ENCODE measurements at regions not wholly inside any gene's neighbourhood (a gene's known extent, or its start where the extent isn't known, plus 50 kb on each side); places are given as distances from the start of the nearest gene placed in this dataset.

GRCh38 chr1:201710632-201711597 lies 118.0 kb upstream of the IPO9 start:
- no peak for DNase-seq

DNA sequence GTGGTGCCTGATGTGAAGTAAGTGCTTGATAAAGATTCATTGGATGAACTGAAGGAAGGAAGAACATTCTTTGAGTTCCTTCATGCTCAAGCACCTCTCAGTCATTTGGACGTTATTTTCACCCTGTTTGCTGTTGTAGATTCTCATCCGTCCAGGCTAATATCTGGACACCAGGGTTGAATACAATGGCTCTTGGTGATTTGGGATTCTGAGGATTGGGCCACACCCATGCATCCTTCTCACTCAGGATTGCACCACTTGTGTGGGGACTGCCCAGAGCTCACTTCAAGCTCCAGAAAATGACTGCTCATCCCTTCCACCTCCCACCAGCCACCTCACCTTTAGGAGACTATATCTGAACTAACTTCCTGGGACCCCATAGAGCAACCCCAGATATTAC lies 117.1 kb upstream of the IPO9 start:
- no peak for DNase-seq

- DNase-seq, result no peak
Observed at GRCh38 chr1:201712387-201713085, 116.4 kb upstream of the IPO9 start.

GRCh38 chr1:201713086-201713810 lies 115.7 kb upstream of the IPO9 start:
- peak; percentile 98 for DNase-seq

- DNase-seq, result peak; percentile 99
Observed at GRCh38 chr1:201714542-201715329, 114.2 kb upstream of the IPO9 start.

DNA sequence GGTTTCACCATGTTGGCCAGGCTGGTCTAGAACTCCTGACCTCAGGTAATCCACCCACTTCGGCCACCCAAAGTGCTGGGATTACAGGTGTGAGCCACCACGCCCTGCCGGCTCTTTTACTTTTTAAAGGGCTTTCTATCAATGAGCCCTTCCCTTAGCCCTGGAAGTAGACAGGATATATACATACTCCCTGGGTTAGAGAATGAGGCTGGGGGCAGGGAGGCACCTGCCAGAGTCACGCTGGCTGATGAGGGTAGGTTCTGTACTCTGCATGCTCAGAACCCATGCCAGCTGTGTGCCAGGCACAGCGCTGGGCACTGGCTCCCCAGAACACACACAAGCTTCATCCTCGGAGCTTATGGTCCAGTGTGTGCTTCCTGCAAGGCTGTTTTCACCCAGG lies 113.6 kb upstream of the IPO9 start:
- DNase-seq, result no peak

DNA sequence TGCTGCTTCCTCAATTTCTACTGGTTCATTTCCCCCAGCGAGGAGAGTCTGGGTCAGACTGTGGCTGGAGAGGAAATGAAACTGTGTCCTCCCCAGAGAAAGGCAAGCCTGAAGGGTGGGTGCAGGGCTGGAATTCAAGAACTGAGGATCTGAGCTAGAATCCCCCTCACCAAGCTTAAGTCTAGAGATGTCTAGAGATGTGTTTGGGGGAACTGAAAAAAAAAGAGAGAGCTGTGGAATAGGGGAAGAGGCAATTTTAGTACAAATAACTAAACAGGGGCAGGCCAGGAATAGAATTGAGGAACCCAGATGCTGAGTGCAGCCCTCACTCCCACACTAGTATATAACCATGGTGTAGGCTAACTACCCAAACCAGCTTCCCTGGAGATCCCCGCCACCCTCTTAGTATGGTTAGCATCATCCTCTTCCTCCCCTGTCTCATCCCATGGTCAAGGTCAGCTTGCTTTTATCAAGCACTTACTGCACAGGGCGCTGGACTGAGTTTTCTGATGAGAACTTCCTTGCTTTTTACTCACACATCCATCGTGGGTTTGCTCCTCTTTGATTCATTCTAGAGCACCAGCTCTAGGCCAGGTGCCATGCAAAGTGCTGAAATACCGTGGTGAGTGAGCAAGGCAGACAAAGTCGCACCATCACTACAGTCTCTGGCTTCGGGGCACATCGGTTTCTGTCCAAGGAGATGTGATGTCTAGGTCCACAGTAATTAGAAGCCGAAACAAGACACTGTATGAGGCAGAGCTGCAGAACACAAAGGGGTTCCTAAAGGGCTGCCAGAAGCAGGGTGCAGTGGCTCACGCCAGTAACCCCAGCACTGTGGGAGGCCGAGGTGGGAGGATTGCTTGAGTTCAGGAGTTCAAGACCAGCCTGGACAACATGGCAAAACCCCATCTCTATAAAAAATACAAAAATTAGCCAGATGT lies 112.9 kb upstream of the IPO9 start:
- no peak for DNase-seq

DNA sequence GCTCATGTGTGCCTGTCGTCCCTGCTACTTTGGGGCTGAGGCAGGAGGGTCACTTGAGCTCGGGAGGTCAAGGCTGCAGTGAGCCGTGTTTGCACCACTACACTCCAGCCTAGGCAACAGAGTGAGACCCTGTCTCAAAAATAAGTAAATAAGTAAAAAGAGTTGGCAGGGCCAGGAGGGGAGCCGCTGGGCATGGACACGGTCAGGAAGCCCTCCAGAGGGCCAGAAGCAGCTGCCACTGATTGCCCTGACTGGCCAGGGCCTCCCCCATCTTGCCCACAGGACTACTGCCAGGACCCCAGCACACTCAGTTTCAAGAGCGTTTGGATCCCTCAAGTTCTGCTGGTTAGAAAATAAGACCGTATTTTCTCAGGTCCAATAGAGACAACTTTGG lies 112.2 kb upstream of the IPO9 start:
- DNase-seq, result no peak

- no peak for DNase-seq
Observed at GRCh38 chr1:201717286-201717685, 111.7 kb upstream of the IPO9 start.

DNA sequence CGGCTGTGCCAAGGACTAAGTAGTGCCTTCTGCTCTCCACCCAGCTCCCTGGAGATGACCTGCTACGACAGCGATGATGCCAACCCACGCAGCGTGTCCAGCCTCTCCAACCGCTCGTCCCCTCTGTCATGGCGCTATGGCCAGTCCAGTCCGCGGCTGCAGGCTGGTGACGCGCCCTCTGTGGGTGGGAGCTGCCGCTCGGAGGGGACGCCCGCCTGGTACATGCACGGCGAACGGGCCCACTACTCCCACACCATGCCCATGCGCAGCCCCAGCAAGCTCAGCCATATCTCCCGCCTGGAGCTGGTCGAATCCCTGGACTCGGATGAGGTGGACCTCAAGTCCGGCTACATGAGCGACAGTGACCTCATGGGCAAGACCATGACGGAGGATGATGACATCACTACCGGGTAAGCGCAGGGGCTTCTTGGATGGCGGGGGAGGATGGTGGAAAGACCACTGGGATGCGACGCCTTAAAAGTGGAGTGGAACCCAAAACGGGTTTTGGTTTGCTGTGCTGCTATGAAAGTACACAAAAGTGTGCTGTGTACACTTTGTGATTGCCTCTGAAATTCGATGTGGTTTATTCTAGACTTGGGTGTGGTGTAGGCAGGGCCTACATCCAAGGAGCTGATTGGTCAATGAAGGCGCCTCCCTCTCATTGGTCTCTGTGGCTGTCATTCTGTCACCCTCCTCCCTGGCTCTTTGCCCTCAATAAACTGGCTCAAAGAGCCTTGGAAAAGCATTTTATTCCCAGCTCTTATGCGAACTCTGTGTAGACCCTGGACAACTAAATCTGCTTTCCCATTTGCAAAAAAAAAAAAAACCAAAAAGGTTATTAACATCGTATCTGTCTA lies 110.4 kb upstream of the IPO9 start:
- no peak for DNase-seq

DNA sequence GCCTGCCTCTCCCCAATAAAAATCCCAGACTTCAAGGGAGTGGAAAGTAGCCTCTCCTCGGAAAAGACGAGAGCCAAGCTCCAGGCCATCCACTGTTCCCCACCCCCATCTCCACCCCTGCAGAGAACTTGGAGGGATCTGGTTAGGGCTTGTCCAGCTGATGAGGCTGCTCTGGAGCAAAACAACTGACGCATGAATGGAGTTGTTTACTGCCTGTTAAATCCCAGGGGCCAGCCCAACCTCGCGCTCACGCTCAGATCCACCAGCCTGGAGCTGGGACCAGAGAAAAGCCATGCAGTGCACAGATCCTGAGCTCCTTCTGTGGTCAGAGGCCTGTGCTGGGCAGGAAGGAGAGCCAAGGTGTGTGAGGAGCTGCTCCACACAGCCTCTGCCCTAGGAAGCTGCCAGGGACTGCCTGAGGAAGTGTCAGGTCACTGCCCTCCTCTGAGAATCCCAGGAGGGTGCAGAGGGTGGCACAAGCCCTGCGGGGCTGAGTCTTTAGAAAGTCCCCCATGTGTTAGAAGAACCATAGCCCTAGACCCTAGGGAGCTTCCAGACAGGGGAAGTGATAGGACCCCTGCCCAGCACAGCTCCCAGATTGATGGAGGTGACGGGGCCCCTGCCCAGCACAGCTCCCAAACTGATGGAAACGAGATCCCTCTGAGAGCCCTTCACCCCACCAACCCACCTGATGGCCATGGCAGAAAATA lies 109.0 kb upstream of the IPO9 start:
- DNase-seq, result peak; percentile 90

- DNase-seq, result no peak
Observed at GRCh38 chr1:201720522-201720844, 108.5 kb upstream of the IPO9 start.

- peak; percentile 91 for DNase-seq
Observed at GRCh38 chr1:201721082-201722049, 107.6 kb upstream of the IPO9 start.

DNA sequence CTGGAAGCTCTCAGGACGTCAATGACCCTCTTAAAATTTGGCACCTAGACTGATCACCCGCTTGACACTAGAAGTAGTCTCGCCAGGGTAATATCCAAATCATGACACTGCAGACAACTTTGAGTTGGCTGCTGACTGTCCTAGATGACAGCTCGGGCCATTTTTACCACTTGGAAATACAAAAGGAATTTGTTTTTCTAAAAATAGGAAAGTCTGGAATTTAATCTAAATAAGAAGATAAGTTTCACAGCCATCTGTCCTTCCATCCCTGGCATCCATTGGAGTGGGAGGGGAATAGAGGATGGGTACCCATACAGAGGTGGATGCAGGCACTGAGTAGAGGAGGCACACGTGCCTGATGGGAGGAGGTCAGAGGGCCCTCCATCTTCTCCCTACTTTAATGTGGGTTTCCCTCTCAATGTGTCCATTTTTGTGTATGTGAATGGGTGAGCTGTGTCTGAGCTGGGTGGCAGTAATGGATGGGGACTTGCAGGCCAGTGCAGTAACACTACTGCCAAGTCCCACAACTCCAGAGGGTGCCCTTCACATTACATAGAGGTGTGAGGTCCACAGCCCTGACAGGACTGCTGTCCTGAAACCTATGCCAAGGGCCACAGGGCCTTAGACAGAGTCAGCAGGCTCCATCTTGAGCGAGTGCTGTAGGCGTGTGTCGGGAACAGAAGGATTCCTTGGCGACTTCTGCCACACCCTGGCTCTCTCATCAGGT lies 104.8 kb upstream of the IPO9 start:
- DNase-seq, result no peak

DNA sequence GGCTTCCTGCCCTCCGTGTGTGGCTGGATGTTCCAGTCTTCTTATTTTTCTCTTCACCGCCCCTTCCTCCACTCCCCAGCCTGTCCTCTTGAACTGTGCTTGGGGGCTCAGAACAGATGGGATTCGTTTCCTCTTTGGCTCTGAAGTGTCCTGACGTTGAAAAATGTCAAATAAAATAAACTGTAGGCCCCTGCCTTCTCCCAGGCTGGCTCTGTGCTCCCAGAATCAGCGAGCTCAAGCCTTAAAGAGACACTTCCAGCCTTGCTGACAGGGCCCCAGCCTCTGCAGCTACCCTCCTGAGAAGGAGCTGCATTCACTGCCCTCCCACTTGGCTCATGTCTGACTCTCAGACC lies 104.2 kb upstream of the IPO9 start:
- DNase-seq, result no peak

GRCh38 chr1:201726700-201727099 lies 102.3 kb upstream of the IPO9 start:
- no peak for DNase-seq

- DNase-seq, result no peak
Observed at GRCh38 chr1:201728731-201729130, 100.2 kb upstream of the IPO9 start.

GRCh38 chr1:201729973-201730608 lies 98.9 kb upstream of the IPO9 start:
- DNase-seq, result no peak
